PFSK-1 (cell line): ENCODE measurements at regions not wholly inside any gene's neighbourhood (a gene's known extent, or its start where the extent isn't known, plus 50 kb on each side); places are given as distances from the start of the nearest gene placed in this dataset.

ENCODE experiments used
- FOXP2 ChIP-seq: optimal IDR thresholded peaks from 2 replicates; pipeline ENCODE3; 2011; ENCODE audit warnings: borderline replicate concordance, control low read depth, inconsistent platforms; ENCODE audit not compliant: insufficient read depth; ENCODE audit errors: extremely low read length, extremely low read depth
- POLR2AphosphoS5 ChIP-seq: IDR thresholded peaks from 2 replicates; pipeline ENCODE4 v1.6.1; 2012; ENCODE audit warnings: low read depth, mild to moderate bottlenecking, control low read depth, low read length, moderate library complexity
- REST ChIP-seq, 2 experiments: IDR thresholded peaks; 2 replicates each; pipeline versions ENCODE4 v1.6.1 to v1.8.0; 2011 to 2012; ENCODE audit warnings: low read depth in 2 of 2, low read length in 2 of 2, control low read depth in 1 of 2, inconsistent platforms in 1 of 2, mild to moderate bottlenecking in 1 of 2, moderate library complexity in 1 of 2; ENCODE audit not compliant: insufficient read depth in 1 of 2
- SIN3A ChIP-seq: IDR thresholded peaks from 2 replicates; pipeline ENCODE4 v1.6.1; 2012; ENCODE audit warnings: mild to moderate bottlenecking, low read length, moderate library complexity, borderline replicate concordance; ENCODE audit not compliant: insufficient read depth
- TAF1 ChIP-seq: IDR thresholded peaks from 2 replicates; pipeline ENCODE4 v1.6.1; 2012; ENCODE audit warnings: low read length, control low read depth, borderline replicate concordance; ENCODE audit not compliant: insufficient read depth

GRCh38 chr7:45106-46090 is 147.0 kb upstream of the FAM20C start:
- TF ChIP-seq TAF1, result no peak

- TF ChIP-seq POLR2AphosphoS5 (no peak), FOXP2 (no peak), REST (IDR thresholded peaks at IDR 0.05; ENCODE audit: insufficient read depth in 1 of 2, low read depth in 2 of 2, low read length in 2 of 2) (no peak), TAF1 (no peak), SIN3A (no peak)
Measured at GRCh38 chr7:46123-46829, 146.1 kb upstream of the FAM20C start.

GRCh38 chr7:46830-47140 is 145.6 kb upstream of the FAM20C start:
- TF ChIP-seq POLR2AphosphoS5, result no peak
- TF ChIP-seq TAF1, result no peak
- no peak for TF ChIP-seq SIN3A
- TF ChIP-seq FOXP2, result no peak
- TF ChIP-seq REST (IDR thresholded peaks at IDR 0.05; ENCODE audit: insufficient read depth in 1 of 2, low read depth in 2 of 2, low read length in 2 of 2), result no peak

- TF ChIP-seq POLR2AphosphoS5 (no peak), SIN3A (no peak), REST (IDR thresholded peaks at IDR 0.05; ENCODE audit: insufficient read depth in 1 of 2, low read depth in 2 of 2, low read length in 2 of 2) (no peak), TAF1 (no peak), FOXP2 (no peak)
Measured at GRCh38 chr7:51456-52068, 140.8 kb upstream of the FAM20C start.

GRCh38 chr7:52100-52499 is 140.3 kb upstream of the FAM20C start:
- TF ChIP-seq REST (IDR thresholded peaks at IDR 0.05; ENCODE audit: insufficient read depth in 1 of 2, low read depth in 2 of 2, low read length in 2 of 2) (no peak), POLR2AphosphoS5 (no peak), TAF1 (no peak), SIN3A (no peak), FOXP2 (no peak)
